ENCODE measurements at regions not wholly inside any gene's neighbourhood (a gene's known extent, or its start where the extent isn't known, plus 50 kb on each side); places are given as distances from the start of the nearest gene placed in this dataset.

DNA sequence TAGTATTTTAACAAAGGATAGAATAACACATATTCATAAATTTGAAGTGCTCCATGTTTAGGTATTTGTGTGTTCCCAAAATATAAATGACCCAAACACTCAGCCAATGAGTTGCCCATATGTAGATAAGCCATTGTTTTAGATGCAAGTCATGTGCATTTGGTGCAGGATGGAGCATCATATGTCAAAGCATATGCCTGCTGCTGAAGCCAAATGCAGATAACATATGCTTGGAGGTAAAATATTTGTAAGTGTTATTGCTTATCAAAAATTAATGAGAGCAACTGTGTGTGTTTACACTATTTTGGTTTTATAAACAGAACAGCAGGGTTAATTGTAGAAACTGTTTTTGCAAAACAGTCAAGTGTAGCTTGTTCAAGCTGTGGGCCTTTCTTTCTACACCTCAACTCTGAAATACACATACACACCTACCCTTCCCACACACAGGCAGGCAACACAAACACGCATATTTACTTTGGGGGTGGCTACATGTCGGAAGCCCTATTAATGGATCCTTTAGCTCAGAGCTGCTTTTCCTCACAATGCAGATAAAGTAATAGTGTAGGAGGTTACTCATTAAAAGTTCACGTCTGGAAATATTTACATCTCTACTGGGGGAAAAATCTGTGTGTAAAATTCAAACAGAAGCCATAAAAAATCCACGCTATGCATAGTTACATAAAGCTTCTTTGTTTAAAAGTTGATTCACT lies 521.4 kb downstream of the ZNF385D start:
- WGBS, 2 experiments (ENCODE audit: extremely low coverage in 2 of 2, insufficient read length in 1 of 2), result no CpG with 5 or more reads among the region's 4 CpGs
- no TSS peak for BruUV-seq (replicated peaks)
- Histone ChIP-seq H3K9me3 (ENCODE audit: control insufficient read depth, insufficient read depth, low read length) (peaks cover 4% of the 10 kb centered on the region; the same call in 1 of the 2 replicates), H3K23ac (ENCODE audit: low read depth, low read length) (no peak overlapping the region), H3K14ac (replicated peaks; ENCODE audit: low read depth, low read length) (no peak overlapping the region), H4K20me1 (ENCODE audit: insufficient read depth, low read length) (no peaks in the 10 kb centered on the region), H3K27ac (ENCODE audit: insufficient read depth, low read length) (no peak overlapping the region), H2BK120ac (ENCODE audit: low read depth, low read length) (no peak overlapping the region), H2BK20ac (ENCODE audit: low read depth, low read length) (no peak overlapping the region), H3K9me1 (ENCODE audit: insufficient read depth, low read length) (no peaks in the 10 kb centered on the region), H3K9ac (ENCODE audit: low read depth, low read length) (no peak overlapping the region), H2BK5ac (ENCODE audit: low read depth, low read length, poor library complexity, severe bottlenecking) (no peak overlapping the region), H3K56ac (ENCODE audit: extremely low read depth, insufficient read depth, low read length) (no peak overlapping the region), H3K27me3 (ENCODE audit: control insufficient read depth, insufficient read depth, low read length) (no peaks in the 10 kb centered on the region), H2AK9ac (replicated peaks; ENCODE audit: low read depth, low read length, poor library complexity) (no peak overlapping the region), H2BK15ac (ENCODE audit: low read depth, low read length) (no peak overlapping the region), H4K8ac (ENCODE audit: low read depth in 2 of 2, low read length in 2 of 2) (no peak overlapping the region), H3K18ac (ENCODE audit: low read depth, low read length) (no peak overlapping the region), H2AFZ (replicated peaks; ENCODE audit: low read length, poor library complexity) (no peak overlapping the region), H4K91ac (ENCODE audit: insufficient read depth, low read depth, low read length) (no peak overlapping the region), H3K79me1 (ENCODE audit: low read depth in 1 of 2, low read length in 2 of 2) (no peaks in the 10 kb centered on the region), H3K4me3 (ENCODE audit: insufficient read depth, low read depth, low read length) (no peak overlapping the region), H2AK5ac (ENCODE audit: low read depth, low read length) (no peak overlapping the region), H3K4me2 (ENCODE audit: low read depth, low read length) (no peak overlapping the region), H3K4me1 (ENCODE audit: control insufficient read depth, insufficient read depth, low read length) (no peaks in the 10 kb centered on the region), H4K5ac (ENCODE audit: low read depth, low read length) (no peak overlapping the region), H3K4ac (ENCODE audit: low read depth, low read length) (no peak overlapping the region), H3K36me3 (ENCODE audit: control insufficient read depth, insufficient read depth, low read length) (no peaks in the 10 kb centered on the region)
- DNase-seq (no peak), ATAC-seq (ENCODE audit: low read depth) (no peak)
- in situ Hi-C loops (cut with MboI; ENCODE audit: low sequenced_read_pairs) (loop anchor here (25.0 kb wide), 1 partner anchor 108 kb away; no protein-coding TSS in a partner anchor), intact Hi-C loops (cut with micrococcal nuclease) (no loop called here), dilution Hi-C loops (cut with HindIII; ENCODE audit: low sequenced_read_pairs, unreplicated experiment) (no loop called here)
- TF ChIP-seq, protein P1, sequence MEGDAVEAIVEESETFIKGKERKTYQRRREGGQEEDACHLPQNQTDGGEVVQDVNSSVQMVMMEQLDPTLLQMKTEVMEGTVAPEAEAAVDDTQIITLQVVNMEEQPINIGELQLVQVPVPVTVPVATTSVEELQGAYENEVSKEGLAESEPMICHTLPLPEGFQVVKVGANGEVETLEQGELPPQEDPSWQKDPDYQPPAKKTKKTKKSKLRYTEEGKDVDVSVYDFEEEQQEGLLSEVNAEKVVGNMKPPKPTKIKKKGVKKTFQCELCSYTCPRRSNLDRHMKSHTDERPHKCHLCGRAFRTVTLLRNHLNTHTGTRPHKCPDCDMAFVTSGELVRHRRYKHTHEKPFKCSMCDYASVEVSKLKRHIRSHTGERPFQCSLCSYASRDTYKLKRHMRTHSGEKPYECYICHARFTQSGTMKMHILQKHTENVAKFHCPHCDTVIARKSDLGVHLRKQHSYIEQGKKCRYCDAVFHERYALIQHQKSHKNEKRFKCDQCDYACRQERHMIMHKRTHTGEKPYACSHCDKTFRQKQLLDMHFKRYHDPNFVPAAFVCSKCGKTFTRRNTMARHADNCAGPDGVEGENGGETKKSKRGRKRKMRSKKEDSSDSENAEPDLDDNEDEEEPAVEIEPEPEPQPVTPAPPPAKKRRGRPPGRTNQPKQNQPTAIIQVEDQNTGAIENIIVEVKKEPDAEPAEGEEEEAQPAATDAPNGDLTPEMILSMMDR (conservative IDR thresholded peaks at IDR 0.05; ENCODE audit: low read depth, low read length), result no peak
- no peak for TF ChIP-seq NFE2L2 (IDR thresholded peaks at IDR 0.05; ENCODE audit: low read depth, low read length)
- no peak for TF ChIP-seq BHLHE40 (IDR thresholded peaks at IDR 0.05; ENCODE audit: low read depth, low read length)
- no peak for TF ChIP-seq POLR2A (IDR thresholded peaks at IDR 0.05; ENCODE audit: low read depth, low read length)
- no peak for TF ChIP-seq MAFK (IDR thresholded peaks at IDR 0.05; ENCODE audit: low read depth, low read length)
- TF ChIP-seq CEBPB (IDR thresholded peaks at IDR 0.05; ENCODE audit: low read depth, low read length), result no peak
- no peak for TF ChIP-seq RAD21 (IDR thresholded peaks at IDR 0.05; ENCODE audit: low read length)
- TF ChIP-seq RCOR1 (IDR thresholded peaks at IDR 0.05; ENCODE audit: insufficient replicate concordance, low read length), result no peak
- no peak for TF ChIP-seq SMC3 (IDR thresholded peaks at IDR 0.05; ENCODE audit: low read depth, low read length)
- TF ChIP-seq FOS (IDR thresholded peaks at IDR 0.05; ENCODE audit: low read depth, low read length), result no peak
- TF ChIP-seq CHD1 (IDR thresholded peaks at IDR 0.05; ENCODE audit: low read depth, low read length), result no peak
- CTCF ChIA-PET, result no interaction called here
- POLR2A ChIA-PET (ENCODE audit: unreplicated experiment), result no interaction called here
